B cell (primary cell): ENCODE measurements at regions not wholly inside any gene's neighbourhood (a gene's known extent, or its start where the extent isn't known, plus 50 kb on each side); places are given as distances from the start of the nearest gene placed in this dataset.

ENCODE experiments used
- ATAC-seq: fragments of 200-7000 bp; cut with Tn5 transposase; one replicate; pipeline ENCODE4 v1.10.0; 2021; ENCODE audit warnings: low read depth, mild to moderate bottlenecking, moderate number of reproducible peaks, moderate library complexity
- CTCF ChIA-PET: fragments of 350-600 bp; sonication (Branson Sonifier 250); formaldehyde crosslinking; loops from one replicate; lab custom pipeline; 2021; ENCODE audit warnings: antibody characterized with exemption, inconsistent platforms; lab: Charles Lee
- POLR2A ChIA-PET: fragments of 350-600 bp; sonication (Branson Sonifier 250); formaldehyde crosslinking; loops from one replicate; lab custom pipeline; 2021; ENCODE audit warnings: antibody characterized with exemption; lab: Charles Lee
- DNase-seq: peaks from one replicate; pipeline ENCODE4 v3.0.0; 2013
- H2AFZ ChIP-seq: 2 replicates; pipeline ENCODE4 v1.6.1; 2012; ENCODE audit warnings: mild to moderate bottlenecking, low read depth, low read length; ENCODE audit not compliant: insufficient read depth, poor library complexity, severe bottlenecking
- H3K27ac ChIP-seq, 2 donors: 1 replicate in 1 of 2; 2 replicates in 1 of 2; pipeline ENCODE4 v1.5.1; 2012 to 2013; ENCODE audit warnings: low read length in 2 of 2, mild to moderate bottlenecking in 2 of 2, moderate library complexity in 1 of 2
- H3K27me3 ChIP-seq, 4 experiments: fragments of 200-600 bp in 1 of 4; sonication (generic) in 1 of 4; replicated peaks in 1 of 4; 1 replicate in 2 of 4; 2 replicates in 2 of 4; pipeline versions ENCODE4 v1.6.1 to v1.7.0; 2013 to 2016; ENCODE audit warnings: low read length in 3 of 4, mild to moderate bottlenecking in 2 of 4, mixed read lengths in 1 of 4, moderate library complexity in 1 of 4; ENCODE audit not compliant: insufficient read depth in 4 of 4, control insufficient read depth in 3 of 4; ENCODE audit errors: control extremely low read depth in 1 of 4
- H3K36me3 ChIP-seq, 2 experiments: replicated peaks in 1 of 2; 1 replicate in 1 of 2; 2 replicates in 1 of 2; pipeline versions ENCODE4 v1.6.1 to v1.7.1; 2013; ENCODE audit warnings: low read length in 1 of 2; ENCODE audit not compliant: insufficient read depth in 2 of 2, control insufficient read depth in 1 of 2; ENCODE audit errors: control extremely low read depth in 1 of 2, extremely low read depth in 1 of 2
- H3K4me1 ChIP-seq, 2 donors: fragments of 200-600 bp in 1 of 2; sonication (generic) in 1 of 2; 1 replicate in 1 of 2; 2 replicates in 1 of 2; pipeline versions ENCODE4 v1.5.1 to v1.6.1; 2013 to 2017; ENCODE audit warnings: low read length in 2 of 2; ENCODE audit not compliant: control insufficient read depth in 2 of 2, insufficient read depth in 2 of 2
- H3K4me2 ChIP-seq: replicated peaks from 2 replicates; pipeline ENCODE3; 2012; ENCODE audit warnings: mild to moderate bottlenecking, low read depth, low read length; ENCODE audit not compliant: poor library complexity, severe bottlenecking
- H3K4me3 ChIP-seq, 5 experiments: fragments of 200-600 bp in 1 of 5; sonication (generic) in 1 of 5; 1 replicate in 3 of 5; 2 replicates in 2 of 5; pipeline versions ENCODE4 v1.5.1 to v1.7.0; 2011 to 2016; ENCODE audit warnings: low read length in 4 of 5, mild to moderate bottlenecking in 4 of 5, low read depth in 2 of 5, control low read depth in 1 of 5, moderate library complexity in 1 of 5; ENCODE audit not compliant: insufficient read depth in 1 of 5; ENCODE audit errors: control extremely low read depth in 1 of 5, extremely low read depth in 1 of 5
- H3K79me2 ChIP-seq: fragments of 200-600 bp; sonication (generic); one replicate; pipeline ENCODE4 v1.6.0; 2016; ENCODE audit warnings: low read length; ENCODE audit not compliant: control insufficient read depth, insufficient read depth
- H3K9ac ChIP-seq: fragments of 200-600 bp; sonication (generic); 2 replicates; pipeline ENCODE4 v1.6.1; 2017; ENCODE audit warnings: mild to moderate bottlenecking, low read length, moderate library complexity
- H3K9me3 ChIP-seq, 3 donors: one replicate each; pipeline versions ENCODE4 v1.6.1 to v1.7.1; 2013; ENCODE audit warnings: low read length in 2 of 3; ENCODE audit not compliant: control insufficient read depth in 2 of 3, insufficient read depth in 1 of 3; ENCODE audit errors: control extremely low read depth in 1 of 3
- H4K20me1 ChIP-seq: 2 replicates; pipeline ENCODE4 v1.6.0; 2012; ENCODE audit warnings: mild to moderate bottlenecking, low read length; ENCODE audit not compliant: insufficient read depth, control insufficient read depth, poor library complexity, severe bottlenecking
- H3K27ac Mint-ChIP-seq: one replicate; pipeline ENCODE4 v1.8.0; 2021; ENCODE audit warnings: mixed read lengths
- H3K27me3 Mint-ChIP-seq: one replicate; pipeline ENCODE4 v1.8.0; 2021; ENCODE audit warnings: mixed read lengths
- H3K4me1 Mint-ChIP-seq: one replicate; pipeline ENCODE4 v1.8.0; 2021; ENCODE audit warnings: mixed read lengths
- H3K4me3 Mint-ChIP-seq: one replicate; pipeline ENCODE4 v1.8.0; 2021; ENCODE audit warnings: mixed read lengths
- H3K9me3 Mint-ChIP-seq: one replicate; pipeline ENCODE4 v1.8.0; 2022; ENCODE audit warnings: mixed read lengths; ENCODE audit not compliant: insufficient read depth
- CTCF ChIP-seq: fragments of 200-600 bp; IDR thresholded peaks from one replicate; pipeline ENCODE4 v1.8.0; 2022; ENCODE audit warnings: antibody characterized with exemption, mild to moderate bottlenecking
- EZH2 ChIP-seq: IDR thresholded peaks from 2 replicates; pipeline ENCODE4 v1.6.1; 2012; ENCODE audit warnings: borderline replicate concordance, low read depth, mild to moderate bottlenecking, moderate library complexity, low read length; ENCODE audit not compliant: insufficient read depth, poor library complexity, severe bottlenecking
- WGBS: methylation state at CpG from one replicate; pipeline ENCODE4 v1.1.5; 2013; ENCODE audit warnings: missing lambda C conversion rate; ENCODE audit not compliant: insufficient coverage; 5-methylcytosine and 5-hydroxymethylcytosine counted together
- intact Hi-C: fragments of 100-400 bp; cut with micrococcal nuclease; formaldehyde crosslinking; loops from one replicate; pipeline ENCODE4 v1.10.0; 2022

GRCh38 chr13:111431206-111431605 is 110.8 kb downstream of the TEX29 start:
- no peaks in the 10 kb centered on the region for H3K79me2 ChIP-seq
- intact Hi-C loops: no loop called here
- H3K27ac ChIP-seq: no peak overlapping the region
- DNase-seq: no peak
- POLR2A ChIA-PET: no interaction called here
- no peak overlapping the region for H3K4me2 ChIP-seq
- no peak for TF ChIP-seq CTCF
- H3K27me3 Mint-ChIP-seq: peaks cover 27% of the 10 kb centered on the region
- ATAC-seq: no peak
- H3K4me3 Mint-ChIP-seq: no peak overlapping the region
- no peaks in the 10 kb centered on the region for H3K4me1 Mint-ChIP-seq
- no peaks in the 10 kb centered on the region for H3K9me3 Mint-ChIP-seq
- no peak overlapping the region for H3K9ac ChIP-seq
- no peak overlapping the region for H3K4me3 ChIP-seq
- no CpG with 5 or more reads among the region's 3 CpGs for WGBS
- CTCF ChIA-PET: no interaction called here
- no peaks in the 10 kb centered on the region for H3K36me3 ChIP-seq
- no peaks in the 10 kb centered on the region for H4K20me1 ChIP-seq
- peaks cover 0 to 3% (median 0%) of the 10 kb centered on the region in 4 experiments for H3K27me3 ChIP-seq
- H3K9me3 ChIP-seq: peaks cover 0 to under 1% (median 0%) of the 10 kb centered on the region in 3 donors
- no peak overlapping the region for H2AFZ ChIP-seq
- no peaks in the 10 kb centered on the region for H3K4me1 ChIP-seq
- no peak overlapping the region for H3K27ac Mint-ChIP-seq

GRCh38 chr13:111434578-111435159 is 114.2 kb downstream of the TEX29 start:
- no peak overlapping the region for H3K27ac Mint-ChIP-seq
- H3K9ac ChIP-seq: no peak overlapping the region
- no peaks in the 10 kb centered on the region for H3K9me3 Mint-ChIP-seq

More at GRCh38 chr13:111434578-111435159, 114.2 kb downstream of the TEX29 start:
- Histone ChIP-seq H3K9me3 (peaks cover 0 to 3% (median 0%) of the 10 kb centered on the region in 3 donors), H3K27me3 (peaks cover 0 to 3% (median 0%) of the 10 kb centered on the region in 4 experiments), H3K4me2 (no peak overlapping the region), H3K4me3 (no peak overlapping the region), H3K4me1 (no peaks in the 10 kb centered on the region), H4K20me1 (no peaks in the 10 kb centered on the region), H3K27ac (no peak overlapping the region), H2AFZ (no peak overlapping the region), H3K36me3 (no peaks in the 10 kb centered on the region), H3K79me2 (no peaks in the 10 kb centered on the region)
- WGBS: 49% methylated on average over 3 of the region's 3 CpGs
- CTCF ChIA-PET: no interaction called here
- intact Hi-C loops: no loop called here
- ATAC-seq: no peak
- no peak for DNase-seq
- POLR2A ChIA-PET: no interaction called here
- no peak for TF ChIP-seq CTCF
- no peak for TF ChIP-seq EZH2
- Mint-ChIP-seq H3K4me3 (no peak overlapping the region), H3K27me3 (peaks cover 21% of the 10 kb centered on the region), H3K4me1 (no peaks in the 10 kb centered on the region)
